Neural cell (in vitro differentiated cells): ENCODE measurements at regions not wholly inside any gene's neighbourhood (a gene's known extent, or its start where the extent isn't known, plus 50 kb on each side); places are given as distances from the start of the nearest gene placed in this dataset.

ENCODE experiments used
- EP300 ChIP-seq: fragments of 450-650 bp; conservative IDR thresholded peaks from 2 replicates; pipeline ENCODE4 v1.6.1; 2014; ENCODE audit warnings: antibody characterized with exemption, mild to moderate bottlenecking, moderate library complexity; ENCODE audit not compliant: poor library complexity, severe bottlenecking
- EZH2 ChIP-seq: fragments of 200-600, 300-800 bp; shearing (Covaris generic), sonication (generic); IDR thresholded peaks from 2 replicates; pipeline ENCODE4 v1.6.1; 2014; ENCODE audit warnings: antibody characterized with exemption, low read length, borderline replicate concordance, mild to moderate bottlenecking; ENCODE audit not compliant: insufficient read depth, poor library complexity, severe bottlenecking
- POLR2AphosphoS5 ChIP-seq: IDR thresholded peaks from 2 replicates; pipeline ENCODE4 v1.6.1; 2012
- RAD21 ChIP-seq: fragments of 450-650 bp; conservative IDR thresholded peaks from 2 replicates; pipeline ENCODE4 v1.6.1; 2014; ENCODE audit warnings: antibody characterized with exemption, mild to moderate bottlenecking, moderate library complexity
- TAF1 ChIP-seq: IDR thresholded peaks from 2 replicates; pipeline ENCODE4 v1.6.1; 2012; ENCODE audit warnings: low read depth
- TF ChIP-seq, protein P1 (sequence below): fragments of 450-650 bp; IDR thresholded peaks from 2 replicates; pipeline ENCODE4 v1.5.1; 2014; ENCODE audit warnings: antibody characterized with exemption, mild to moderate bottlenecking, moderate library complexity; ENCODE audit not compliant: poor library complexity, severe bottlenecking
- TF ChIP-seq, protein P2 (sequence below): IDR thresholded peaks from 2 replicates; pipeline ENCODE4 v1.6.1; 2012; ENCODE audit warnings: borderline replicate concordance

DNA sequence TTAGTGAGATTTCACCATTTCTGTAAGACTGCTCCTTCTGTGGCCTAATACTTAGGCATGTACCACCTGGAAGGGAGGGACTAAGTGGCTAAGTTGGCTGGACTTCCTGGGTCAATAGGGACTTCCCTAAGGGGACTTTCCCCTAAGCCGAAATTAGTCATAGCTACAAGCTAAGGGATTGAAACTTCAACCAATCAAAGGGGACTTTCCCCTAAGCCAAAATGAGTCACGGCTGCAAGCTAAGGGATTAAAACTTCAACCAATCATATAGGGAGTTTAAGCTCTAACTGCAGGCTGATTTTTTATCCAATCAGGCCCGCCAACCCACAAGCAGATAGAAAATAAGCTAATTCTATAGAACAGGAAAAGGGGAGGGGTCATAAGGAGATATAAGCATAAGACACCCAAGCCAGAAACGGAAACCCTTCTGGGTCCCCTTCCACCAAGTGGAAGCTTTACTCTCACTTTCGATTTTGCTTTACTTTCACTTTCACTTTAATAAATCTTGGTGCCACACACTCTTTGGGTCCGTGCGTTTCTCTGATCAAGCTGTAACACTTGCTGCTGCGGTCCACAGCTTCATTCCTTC, 382.8 kb downstream of the KLHL4 start:
- TF ChIP-seq, protein P1, sequence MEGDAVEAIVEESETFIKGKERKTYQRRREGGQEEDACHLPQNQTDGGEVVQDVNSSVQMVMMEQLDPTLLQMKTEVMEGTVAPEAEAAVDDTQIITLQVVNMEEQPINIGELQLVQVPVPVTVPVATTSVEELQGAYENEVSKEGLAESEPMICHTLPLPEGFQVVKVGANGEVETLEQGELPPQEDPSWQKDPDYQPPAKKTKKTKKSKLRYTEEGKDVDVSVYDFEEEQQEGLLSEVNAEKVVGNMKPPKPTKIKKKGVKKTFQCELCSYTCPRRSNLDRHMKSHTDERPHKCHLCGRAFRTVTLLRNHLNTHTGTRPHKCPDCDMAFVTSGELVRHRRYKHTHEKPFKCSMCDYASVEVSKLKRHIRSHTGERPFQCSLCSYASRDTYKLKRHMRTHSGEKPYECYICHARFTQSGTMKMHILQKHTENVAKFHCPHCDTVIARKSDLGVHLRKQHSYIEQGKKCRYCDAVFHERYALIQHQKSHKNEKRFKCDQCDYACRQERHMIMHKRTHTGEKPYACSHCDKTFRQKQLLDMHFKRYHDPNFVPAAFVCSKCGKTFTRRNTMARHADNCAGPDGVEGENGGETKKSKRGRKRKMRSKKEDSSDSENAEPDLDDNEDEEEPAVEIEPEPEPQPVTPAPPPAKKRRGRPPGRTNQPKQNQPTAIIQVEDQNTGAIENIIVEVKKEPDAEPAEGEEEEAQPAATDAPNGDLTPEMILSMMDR = no peak
- TF ChIP-seq TAF1 (no peak), RAD21 (no peak), EP300 (no peak), EZH2 (no peak), POLR2AphosphoS5 (no peak)
- TF ChIP-seq, protein P2, sequence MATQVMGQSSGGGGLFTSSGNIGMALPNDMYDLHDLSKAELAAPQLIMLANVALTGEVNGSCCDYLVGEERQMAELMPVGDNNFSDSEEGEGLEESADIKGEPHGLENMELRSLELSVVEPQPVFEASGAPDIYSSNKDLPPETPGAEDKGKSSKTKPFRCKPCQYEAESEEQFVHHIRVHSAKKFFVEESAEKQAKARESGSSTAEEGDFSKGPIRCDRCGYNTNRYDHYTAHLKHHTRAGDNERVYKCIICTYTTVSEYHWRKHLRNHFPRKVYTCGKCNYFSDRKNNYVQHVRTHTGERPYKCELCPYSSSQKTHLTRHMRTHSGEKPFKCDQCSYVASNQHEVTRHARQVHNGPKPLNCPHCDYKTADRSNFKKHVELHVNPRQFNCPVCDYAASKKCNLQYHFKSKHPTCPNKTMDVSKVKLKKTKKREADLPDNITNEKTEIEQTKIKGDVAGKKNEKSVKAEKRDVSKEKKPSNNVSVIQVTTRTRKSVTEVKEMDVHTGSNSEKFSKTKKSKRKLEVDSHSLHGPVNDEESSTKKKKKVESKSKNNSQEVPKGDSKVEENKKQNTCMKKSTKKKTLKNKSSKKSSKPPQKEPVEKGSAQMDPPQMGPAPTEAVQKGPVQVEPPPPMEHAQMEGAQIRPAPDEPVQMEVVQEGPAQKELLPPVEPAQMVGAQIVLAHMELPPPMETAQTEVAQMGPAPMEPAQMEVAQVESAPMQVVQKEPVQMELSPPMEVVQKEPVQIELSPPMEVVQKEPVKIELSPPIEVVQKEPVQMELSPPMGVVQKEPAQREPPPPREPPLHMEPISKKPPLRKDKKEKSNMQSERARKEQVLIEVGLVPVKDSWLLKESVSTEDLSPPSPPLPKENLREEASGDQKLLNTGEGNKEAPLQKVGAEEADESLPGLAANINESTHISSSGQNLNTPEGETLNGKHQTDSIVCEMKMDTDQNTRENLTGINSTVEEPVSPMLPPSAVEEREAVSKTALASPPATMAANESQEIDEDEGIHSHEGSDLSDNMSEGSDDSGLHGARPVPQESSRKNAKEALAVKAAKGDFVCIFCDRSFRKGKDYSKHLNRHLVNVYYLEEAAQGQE = no peak
